ENCODE measurements at regions not wholly inside any gene's neighbourhood (a gene's known extent, or its start where the extent isn't known, plus 50 kb on each side); places are given as distances from the start of the nearest gene placed in this dataset.

- no peak for TF ChIP-seq POLR2A (IDR thresholded peaks at IDR 0.05; ENCODE audit: low read depth, low read length)
- TF ChIP-seq POLR2AphosphoS5 (IDR thresholded peaks at IDR 0.05; ENCODE audit: low read depth, low read length): no peak
These were observed 146.7 kb downstream of the CXCL12 start for GRCh38 chr10:44238212-44238611.

All from GM12892 (cell line).